ENCODE measurements at regions not wholly inside any gene's neighbourhood (a gene's known extent, or its start where the extent isn't known, plus 50 kb on each side); places are given as distances from the start of the nearest gene placed in this dataset.

- TF ChIP-seq CTCF (IDR thresholded peaks at IDR 0.05) (no peak), POLR2A (IDR thresholded peaks at IDR 0.05) (no peak), POLR2AphosphoS5 (IDR thresholded peaks at IDR 0.05) (no peak), EP300 (IDR thresholded peaks at IDR 0.05) (no peak)
These were observed 225.7 kb downstream of the NUAK1 start for GRCh38 chr12:105912882-105913678.
